ENCODE measurements at regions not wholly inside any gene's neighbourhood (a gene's known extent, or its start where the extent isn't known, plus 50 kb on each side); places are given as distances from the start of the nearest gene placed in this dataset.

DNA sequence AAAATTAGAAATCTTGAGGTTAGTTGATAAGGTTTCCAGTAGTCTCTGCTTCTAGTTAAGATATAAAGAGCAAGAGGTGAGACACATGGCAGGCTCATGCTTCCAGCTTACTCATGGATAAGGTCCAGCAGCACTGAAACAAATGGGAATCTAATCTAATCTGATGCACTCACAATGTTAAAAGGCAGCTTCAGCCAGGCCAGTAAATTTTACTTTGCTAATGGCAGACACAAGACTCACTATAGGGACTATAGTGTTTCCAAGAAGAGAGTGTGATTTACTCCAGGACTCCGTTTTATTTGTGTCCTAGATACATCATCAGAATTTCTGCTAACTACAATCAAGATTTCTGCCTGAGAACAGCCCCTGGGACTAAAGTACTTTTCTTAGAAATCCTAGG is 324.8 kb downstream of the SMOC2 start:
- TF ChIP-seq, protein P1, sequence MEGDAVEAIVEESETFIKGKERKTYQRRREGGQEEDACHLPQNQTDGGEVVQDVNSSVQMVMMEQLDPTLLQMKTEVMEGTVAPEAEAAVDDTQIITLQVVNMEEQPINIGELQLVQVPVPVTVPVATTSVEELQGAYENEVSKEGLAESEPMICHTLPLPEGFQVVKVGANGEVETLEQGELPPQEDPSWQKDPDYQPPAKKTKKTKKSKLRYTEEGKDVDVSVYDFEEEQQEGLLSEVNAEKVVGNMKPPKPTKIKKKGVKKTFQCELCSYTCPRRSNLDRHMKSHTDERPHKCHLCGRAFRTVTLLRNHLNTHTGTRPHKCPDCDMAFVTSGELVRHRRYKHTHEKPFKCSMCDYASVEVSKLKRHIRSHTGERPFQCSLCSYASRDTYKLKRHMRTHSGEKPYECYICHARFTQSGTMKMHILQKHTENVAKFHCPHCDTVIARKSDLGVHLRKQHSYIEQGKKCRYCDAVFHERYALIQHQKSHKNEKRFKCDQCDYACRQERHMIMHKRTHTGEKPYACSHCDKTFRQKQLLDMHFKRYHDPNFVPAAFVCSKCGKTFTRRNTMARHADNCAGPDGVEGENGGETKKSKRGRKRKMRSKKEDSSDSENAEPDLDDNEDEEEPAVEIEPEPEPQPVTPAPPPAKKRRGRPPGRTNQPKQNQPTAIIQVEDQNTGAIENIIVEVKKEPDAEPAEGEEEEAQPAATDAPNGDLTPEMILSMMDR (IDR thresholded peaks at IDR 0.05; ENCODE audit: borderline replicate concordance, extremely low read depth, low read length, poor library complexity, severe bottlenecking): no peak
- no peak for TF ChIP-seq EZH2 (IDR thresholded peaks at IDR 0.05; ENCODE audit: borderline replicate concordance, low read depth, low read length, severe bottlenecking)
